Suprapubic skin (tissue), 4 donors: ENCODE measurements at regions not wholly inside any gene's neighbourhood (a gene's known extent, or its start where the extent isn't known, plus 50 kb on each side); places are given as distances from the start of the nearest gene placed in this dataset.

ENCODE experiments used
- POLR2A ChIP-seq, 2 donors: fragments of 450-650 bp; IDR thresholded peaks; one replicate each; pipeline ENCODE4 v1.6.1; 2017; ENCODE audit warnings: antibody characterized with exemption in 2 of 2, mild to moderate bottlenecking in 2 of 2, moderate library complexity in 2 of 2
- POLR2AphosphoS5 ChIP-seq, 3 donors: sonication (generic); formaldehyde crosslinking; IDR thresholded peaks; one replicate each; pipeline ENCODE4 v1.6.1; 2017; ENCODE audit warnings: antibody characterized with exemption in 3 of 3
- TF ChIP-seq, protein P1 (sequence below), 2 donors: fragments of 200-600 bp in 1 of 2; fragments of 450-650 bp in 1 of 2; sonication (generic) in 1 of 2; IDR thresholded peaks; one replicate each; pipeline ENCODE4 v1.5.1; 2016 to 2019; ENCODE audit warnings: antibody characterized with exemption in 2 of 2, mild to moderate bottlenecking in 1 of 2, moderate library complexity in 1 of 2

DNA sequence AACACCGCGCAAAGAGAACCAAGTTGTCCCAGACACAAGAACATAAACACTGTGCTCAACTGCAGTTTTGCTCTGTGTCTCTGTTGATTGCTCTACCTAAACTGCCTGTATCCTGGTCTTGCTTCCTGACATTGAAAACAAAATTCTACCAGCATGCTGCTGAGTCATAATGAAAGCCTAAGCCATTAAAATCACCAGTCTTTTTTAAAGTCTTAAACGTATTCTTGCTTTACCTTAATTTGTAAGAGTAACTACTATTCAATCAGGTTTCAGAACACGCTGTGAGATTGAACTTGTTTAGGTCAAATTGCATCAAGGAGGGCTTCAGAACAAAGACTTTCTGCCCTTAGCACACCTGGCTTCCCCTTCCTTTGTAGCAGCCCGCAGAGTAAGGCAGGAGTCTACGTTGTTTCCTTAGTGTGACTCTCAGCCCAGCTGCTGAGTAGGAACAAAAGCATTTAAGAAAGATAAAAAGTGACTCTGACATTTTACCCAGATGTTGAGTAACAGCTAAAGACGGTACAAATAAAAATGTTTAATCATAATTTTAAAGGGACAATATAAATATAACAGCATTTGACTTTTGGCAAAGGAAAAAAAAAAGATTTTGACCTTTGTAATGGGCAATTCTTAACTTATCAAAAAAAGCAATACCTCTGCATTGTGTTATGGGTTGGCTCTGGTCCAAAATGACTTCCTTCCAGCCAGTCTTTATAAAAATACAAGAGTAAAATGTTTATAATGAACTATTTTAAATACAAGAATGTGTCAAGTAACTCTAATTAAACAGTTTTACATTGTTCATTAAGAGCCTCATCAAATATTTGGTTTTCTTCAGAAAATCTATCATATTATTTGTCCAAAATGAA is 186.9 kb upstream of the ADGRL4 start:
- TF ChIP-seq, protein P1, sequence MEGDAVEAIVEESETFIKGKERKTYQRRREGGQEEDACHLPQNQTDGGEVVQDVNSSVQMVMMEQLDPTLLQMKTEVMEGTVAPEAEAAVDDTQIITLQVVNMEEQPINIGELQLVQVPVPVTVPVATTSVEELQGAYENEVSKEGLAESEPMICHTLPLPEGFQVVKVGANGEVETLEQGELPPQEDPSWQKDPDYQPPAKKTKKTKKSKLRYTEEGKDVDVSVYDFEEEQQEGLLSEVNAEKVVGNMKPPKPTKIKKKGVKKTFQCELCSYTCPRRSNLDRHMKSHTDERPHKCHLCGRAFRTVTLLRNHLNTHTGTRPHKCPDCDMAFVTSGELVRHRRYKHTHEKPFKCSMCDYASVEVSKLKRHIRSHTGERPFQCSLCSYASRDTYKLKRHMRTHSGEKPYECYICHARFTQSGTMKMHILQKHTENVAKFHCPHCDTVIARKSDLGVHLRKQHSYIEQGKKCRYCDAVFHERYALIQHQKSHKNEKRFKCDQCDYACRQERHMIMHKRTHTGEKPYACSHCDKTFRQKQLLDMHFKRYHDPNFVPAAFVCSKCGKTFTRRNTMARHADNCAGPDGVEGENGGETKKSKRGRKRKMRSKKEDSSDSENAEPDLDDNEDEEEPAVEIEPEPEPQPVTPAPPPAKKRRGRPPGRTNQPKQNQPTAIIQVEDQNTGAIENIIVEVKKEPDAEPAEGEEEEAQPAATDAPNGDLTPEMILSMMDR (IDR thresholded peaks at IDR 0.05): no peak
- no peak for TF ChIP-seq POLR2A (IDR thresholded peaks at IDR 0.05)
- TF ChIP-seq POLR2AphosphoS5 (IDR thresholded peaks at IDR 0.05): no peak
